Medulla oblongata (tissue), 1 donor: ENCODE measurements at regions not wholly inside any gene's neighbourhood (a gene's known extent, or its start where the extent isn't known, plus 50 kb on each side); places are given as distances from the start of the nearest gene placed in this dataset.
"Not testable (repeated sequence)": the region's sequence is repeated elsewhere in the genome, so short reads cannot be mapped to it uniquely, and the experiment has no call there.

Source experiments
- DNase-seq: peaks from one replicate; pipeline ENCODE4 v3.0.0-alpha.2; 2015; ENCODE audit errors: extremely low spot score

DNA sequence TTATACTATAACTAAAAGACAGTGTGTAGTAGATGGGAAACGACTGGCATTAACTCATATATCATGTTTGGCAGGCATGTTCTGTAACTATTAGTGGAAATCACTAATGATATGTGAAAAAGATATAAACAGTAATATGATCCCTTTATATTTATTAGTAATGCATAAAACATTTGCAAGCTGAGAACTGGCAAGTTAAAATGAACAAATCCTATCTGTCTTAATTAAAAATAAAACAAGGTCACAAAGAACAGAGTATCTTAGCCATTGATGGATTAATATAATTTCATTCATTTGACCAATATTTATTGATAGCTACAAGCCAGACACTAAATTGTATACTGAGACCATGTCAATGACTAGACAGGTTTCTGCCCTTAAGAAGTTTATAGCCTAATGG, 154.5 kb downstream of the CRPPA start:
- no peak for DNase-seq

DNA sequence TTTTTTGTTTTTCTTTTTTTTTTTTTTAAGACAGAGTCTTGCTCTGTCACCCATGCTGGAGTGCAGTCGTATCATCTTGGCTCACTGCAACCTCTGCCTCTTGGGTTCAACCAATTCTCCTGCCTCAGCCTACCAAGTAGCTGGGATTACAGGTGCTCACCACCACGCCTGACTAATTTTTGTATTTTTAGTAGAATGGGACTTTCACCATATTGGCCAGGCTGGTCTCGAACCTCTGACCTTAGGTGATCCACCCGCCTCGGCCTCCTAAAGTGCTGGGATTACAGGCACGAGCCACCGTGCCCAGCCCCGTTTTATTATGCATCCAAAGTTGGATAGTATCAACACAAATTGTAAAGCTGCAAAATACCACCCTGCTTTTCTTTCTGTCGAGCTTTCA, 154.9 kb downstream of the CRPPA start:
- not testable (repeated sequence) for DNase-seq

DNA sequence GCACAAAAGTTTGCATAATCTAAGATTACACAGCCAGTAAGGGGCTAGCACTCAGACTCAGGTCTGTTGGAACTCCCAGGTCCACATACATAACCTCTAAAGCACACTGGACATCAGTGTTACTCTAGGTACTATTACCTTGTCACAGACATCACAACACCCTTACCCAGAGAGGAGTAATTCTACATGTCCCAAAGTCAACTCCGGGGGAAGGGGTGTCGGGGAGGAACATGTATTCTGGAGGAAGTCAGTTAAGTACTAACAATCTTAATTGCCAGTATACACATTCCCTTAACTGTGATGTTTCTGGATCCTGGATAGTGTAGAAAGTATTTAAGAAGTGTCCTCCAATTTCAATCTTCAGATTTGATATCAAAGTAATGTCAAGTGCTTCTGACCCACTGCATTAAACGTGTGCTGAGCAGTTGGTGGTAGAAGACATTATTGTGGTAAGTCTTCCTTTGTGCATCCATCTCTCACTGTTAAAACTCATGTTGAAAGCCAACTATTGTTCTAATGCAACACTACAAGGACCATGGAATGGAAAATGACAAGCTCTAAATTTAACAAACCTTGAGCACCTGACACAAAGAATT, 155.4 kb downstream of the CRPPA start:
- DNase-seq = no peak

DNA sequence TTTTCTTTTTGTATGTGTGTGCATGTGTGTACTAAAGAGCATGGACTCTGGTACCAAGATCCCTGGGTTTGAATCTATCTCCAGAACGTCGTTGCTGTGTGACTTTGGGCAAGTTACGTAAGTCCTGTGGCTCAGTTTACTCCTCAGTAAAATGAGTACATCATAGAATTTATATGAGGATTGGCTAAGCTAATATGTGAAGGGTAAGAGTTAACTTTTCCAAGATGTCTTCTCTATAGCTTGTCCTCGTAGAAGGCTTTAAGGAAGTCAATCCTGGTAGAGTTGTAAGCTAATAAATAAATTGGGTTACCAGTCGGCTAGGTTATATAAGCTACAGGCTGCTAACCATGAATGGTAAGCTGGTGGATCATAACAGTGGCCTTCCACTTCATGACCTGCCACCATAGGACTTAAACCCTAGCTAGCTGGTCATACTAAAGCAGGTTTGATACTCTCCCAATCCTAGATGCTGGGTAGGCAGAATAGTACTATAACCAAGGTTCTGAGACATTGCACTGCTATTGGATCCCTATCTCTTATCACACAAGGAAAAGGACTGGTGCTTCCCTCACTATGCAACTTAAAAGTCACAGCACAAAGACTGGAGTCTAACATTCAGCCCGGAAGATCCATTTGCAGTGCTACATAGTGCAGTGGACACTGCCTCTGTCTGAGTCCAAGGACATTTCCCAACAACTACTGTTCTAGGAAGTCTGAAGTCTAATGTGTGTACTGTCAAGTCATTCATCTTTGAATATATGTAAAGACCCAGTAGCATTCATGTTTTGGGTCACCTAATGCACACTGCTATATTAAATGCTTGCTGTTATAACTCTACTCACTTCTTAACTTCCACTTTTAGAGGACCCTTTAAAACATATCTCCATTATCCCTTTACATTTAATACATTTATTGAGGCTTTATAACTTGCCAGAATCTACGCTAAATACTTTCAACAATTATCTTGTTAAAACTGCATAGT, 156.2 kb downstream of the CRPPA start:
- no peak for DNase-seq

DNA sequence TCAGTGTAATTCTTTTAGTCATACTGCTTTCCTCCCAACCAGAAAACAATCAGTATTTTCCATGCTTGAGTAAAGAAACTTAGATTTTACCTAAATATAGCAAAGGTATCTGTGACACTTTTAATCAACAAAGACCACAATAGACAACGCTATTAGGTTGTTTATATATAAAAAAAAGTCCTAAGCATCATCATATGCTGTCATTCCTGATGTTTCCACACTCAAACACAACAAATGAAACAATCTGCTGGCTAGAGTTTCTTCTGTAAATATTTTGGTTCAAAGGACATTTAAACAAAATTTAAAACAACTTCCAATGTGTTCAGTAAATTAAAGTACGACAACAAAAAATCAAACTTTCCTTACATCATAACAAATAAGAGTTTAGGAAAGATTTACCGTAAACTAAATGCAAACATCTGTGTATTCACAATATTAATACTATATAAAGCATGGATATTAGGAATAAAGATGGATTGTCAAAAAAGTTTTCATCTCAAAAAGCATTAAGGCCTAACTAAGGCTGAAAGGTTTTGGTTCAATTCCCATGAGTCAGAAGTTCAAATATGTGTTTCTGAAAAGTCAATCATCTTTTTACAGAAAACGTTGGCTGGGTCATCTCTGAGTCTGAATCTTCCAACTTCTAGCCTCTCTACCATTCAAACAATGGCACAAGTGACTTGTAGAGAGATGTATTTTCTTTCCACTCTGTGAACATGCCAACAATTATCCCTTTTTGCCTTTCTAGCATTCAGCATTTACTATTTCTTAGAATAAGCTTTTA, 157.1 kb downstream of the CRPPA start:
- no peak for DNase-seq

DNA sequence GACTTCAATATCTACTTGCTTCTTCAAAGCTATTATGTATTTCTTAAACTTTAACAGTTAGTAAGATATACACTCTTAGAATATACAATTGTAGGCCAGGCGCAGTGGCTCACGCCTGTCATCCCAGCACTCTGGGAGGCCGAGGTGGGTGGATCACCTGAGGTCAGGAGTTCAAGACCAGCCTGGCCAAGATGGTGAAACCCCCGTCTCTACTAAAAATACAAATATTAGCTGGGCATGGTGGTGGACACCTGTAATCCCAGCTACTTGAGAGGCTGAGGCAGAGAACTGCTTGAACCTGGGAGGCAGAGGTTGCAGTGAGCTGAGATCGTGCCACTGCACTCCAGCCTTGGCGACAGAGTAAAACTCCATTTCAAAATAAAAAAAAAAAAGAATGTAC, 158.0 kb downstream of the CRPPA start:
- DNase-seq = not testable (repeated sequence)

DNA sequence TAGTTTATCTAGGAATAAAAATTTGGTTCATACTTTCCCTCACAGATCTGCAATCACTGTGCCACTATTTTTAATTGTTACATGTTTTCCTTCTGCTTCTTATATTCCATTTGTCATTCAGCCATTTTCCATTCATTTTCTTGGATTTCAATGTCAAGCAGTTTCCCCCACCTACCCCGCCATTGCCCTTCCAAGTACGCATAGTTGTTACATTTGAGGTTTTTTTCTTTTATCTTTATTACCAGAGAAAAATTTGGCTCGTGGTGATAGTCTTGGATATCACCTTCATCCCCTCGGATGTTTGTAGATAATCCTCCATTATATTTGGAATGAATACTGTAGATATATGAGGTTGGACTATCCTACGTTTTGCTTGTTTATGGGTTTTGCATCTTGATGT, 159.7 kb downstream of the CRPPA start:
- no peak for DNase-seq

DNA sequence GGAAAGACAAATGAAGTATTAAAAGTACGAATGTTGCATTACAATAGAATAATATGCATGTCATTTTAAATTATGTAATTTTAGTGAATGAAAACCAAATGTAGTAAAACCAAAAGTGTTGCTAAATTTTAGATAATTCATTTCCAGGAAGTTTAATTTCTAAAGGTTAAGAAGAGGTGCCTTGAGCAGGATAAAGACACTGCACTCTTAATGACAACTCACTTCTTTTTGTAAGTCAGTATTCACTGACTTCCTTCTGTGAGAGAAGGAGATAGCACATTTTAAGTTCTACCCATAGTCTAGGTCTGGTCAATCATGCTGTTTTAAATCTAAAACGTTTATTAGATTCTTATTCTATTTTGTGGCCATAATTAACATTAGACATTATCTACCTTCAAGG, 160.2 kb downstream of the CRPPA start:
- no peak for DNase-seq

DNA sequence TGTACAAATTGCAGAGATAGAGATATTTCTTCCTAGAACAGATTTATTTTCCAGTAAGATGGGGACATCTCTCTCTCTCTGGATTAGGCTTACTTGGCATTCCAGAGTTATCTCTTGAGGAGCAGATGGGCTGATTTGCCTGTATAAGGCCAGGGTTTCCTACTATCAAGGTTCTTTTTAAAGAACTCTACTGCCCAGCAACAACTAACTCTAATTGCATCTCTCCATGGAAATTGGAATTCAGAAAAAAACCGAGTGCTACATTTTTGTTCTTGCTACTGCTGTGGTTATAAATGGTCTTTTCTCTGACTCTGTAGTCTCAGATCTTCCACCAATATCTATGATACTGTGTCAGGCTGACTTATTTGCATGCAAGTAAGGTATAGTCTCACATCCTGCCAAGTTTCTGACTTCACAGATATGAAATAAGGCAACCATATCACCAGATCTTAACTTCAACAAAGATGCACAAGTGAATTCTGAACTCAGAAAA, 161.1 kb downstream of the CRPPA start:
- DNase-seq = no peak

DNA sequence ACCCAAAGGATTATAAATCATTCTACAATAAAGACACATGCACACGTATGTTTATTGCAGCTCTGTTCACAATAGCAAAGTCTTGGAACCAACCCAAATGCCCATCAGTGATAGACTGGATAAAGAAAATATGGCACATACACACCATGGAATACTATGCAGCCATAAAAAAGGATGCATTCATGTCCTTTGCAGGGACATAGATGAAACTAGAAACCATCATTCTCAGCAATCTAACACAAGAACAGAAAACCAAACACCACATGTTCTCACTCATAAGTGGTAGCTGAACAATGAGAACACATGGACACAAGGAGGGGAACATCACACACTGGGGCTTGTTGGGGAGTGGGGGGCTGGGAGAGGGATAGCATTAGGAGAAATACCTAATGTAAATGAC, 164.9 kb downstream of the CRPPA start:
- DNase-seq = not testable (repeated sequence)

DNA sequence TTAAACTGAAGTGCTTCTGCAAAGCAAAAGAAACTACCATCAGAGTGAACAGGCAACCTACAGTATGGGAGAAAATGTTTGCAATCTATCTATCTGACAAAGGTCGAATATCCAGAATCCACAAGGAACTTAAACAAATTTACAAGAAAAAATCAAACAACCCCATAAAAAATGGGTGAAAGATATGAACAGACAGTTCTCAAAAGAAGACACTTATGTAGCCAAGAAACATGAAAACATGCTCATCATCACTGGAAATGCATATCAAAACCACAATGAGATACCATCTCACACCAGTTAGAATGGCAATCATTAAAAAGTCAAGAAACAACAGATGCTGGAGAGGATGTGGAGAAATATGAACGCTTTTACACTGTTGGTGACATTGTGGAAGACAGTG, 165.4 kb downstream of the CRPPA start:
- not testable (repeated sequence) for DNase-seq

DNA sequence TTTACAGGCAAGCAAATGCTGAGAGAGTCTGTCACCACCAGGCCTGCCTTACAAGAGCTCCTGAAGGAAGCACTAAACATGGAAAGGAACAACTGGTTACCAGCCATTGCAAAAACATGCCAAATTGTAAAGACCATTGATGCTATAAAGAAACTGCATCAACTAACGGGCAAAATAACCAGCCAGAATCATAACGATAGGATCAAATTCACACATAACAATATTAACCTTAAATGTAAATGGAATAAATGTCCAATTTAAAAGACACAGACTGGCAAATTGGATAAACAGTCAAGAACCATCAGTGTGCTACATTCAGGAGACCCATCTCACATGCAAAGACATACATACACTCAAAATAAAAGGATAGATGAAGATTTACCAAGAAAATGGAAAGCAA, 170.7 kb downstream of the CRPPA start:
- not testable (repeated sequence) for DNase-seq

DNA sequence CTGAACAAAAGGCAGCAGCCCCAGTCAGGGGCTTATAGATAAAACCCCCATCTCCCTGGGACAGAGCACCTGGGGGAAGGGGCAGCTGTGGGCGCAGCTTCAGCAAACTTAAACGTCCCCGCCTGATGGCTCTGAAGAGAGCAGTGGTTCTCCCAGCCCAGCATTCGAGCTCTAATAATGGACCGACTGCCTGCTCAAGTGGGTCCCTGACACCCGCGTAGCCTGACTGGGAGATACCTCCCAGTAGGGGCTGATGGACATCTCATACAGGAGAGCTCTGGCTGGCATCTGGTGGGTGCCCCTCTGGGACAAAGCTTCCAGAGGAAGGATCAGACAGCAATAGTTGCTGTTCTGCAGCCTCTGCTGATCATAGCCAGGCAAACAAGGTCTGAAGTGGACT, 172.1 kb downstream of the CRPPA start:
- not testable (repeated sequence) for DNase-seq

DNA sequence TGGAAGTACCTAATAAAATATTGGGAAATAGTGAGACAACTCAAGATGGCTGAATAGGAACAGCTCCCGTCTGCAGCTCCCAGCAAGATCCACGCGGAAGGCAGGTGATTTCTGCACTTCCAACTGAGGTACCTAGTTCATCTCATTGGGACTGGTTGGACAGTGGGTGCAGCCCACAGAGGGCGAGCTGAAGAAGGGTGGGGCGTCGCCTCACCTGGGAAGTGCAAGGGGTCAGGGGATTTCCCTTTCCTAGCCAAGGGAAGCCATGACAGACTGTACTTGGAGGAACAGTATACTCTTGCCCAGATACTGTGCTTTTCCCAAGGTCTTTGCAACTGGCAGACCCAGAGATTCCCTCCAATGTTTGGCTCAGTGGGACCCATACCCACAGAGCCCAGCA, 172.8 kb downstream of the CRPPA start:
- not testable (repeated sequence) for DNase-seq

DNA sequence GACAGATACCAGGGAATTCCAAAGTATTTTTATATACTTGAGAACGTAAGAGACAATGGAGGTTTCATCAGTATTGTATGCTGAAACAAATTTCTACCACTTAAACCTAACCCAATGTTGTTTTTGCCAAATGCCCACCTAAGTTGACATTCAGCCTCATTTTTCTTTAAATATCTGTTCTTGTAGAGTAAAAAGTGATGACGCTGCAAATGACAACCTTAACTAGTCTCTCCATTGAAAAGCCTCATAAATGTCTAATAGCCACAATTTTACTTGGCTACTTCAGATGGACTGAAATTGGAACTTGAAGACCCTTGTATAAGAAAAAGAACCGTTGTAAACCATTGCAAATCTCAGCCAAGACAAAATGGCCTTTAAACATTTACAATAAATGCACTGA, 176.9 kb downstream of the CRPPA start:
- no peak for DNase-seq

DNA sequence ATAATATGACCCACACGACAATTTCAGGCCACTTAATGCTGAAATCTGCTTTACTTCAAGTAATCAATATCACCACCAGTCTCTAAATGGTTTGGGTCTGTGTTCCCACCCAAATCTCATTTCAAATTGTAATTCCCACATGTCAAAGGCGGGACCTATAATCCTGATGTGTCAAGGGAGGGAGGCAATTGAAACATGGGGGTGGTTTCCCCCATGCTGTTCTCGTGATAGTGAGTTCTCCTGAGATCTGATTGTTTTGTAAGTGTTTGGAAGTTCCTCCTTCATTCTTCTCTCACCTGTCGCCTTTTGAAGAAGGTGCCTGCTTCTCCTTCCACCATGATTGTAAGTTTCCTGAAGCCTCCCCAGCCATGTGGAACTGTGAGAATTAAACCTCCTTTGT, 178.4 kb downstream of the CRPPA start:
- DNase-seq = no peak

DNA sequence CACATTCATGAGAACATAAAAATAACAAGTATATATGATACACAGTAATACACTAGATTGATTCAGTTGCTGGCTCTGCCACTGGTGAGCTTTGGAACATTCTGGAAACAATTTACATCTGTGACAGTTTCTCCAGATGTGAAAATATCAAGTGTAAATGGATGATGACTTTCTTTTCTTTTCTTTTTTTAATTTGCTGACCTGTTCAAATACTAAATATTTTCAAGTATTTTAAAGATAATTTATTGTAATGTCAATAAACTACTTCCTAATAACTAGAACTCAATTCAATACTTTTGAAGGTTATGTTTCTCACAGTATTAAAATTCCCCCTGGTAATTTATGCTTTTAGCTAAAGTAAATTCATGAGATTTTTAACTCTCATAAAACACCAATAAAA, 180.3 kb downstream of the CRPPA start:
- DNase-seq = no peak

DNA sequence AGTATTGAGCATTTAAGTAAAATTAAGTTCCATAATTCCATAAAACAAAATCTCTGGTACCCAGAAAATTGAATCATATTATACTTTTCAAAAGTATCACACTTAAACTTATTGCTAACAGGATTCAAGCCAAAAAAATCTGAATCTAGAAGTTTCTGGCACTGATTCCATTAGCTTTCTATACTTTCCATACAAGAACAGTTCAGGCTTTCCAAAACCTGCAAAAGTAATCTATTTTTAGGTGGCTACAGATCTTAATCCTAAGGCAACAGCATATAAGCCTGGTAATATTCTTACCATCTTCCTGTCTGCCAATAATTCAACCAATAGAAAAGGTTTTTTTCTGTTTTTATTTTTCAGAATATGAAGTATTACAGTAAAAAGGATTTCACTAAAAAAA, 185.0 kb downstream of the CRPPA start:
- DNase-seq = no peak

DNA sequence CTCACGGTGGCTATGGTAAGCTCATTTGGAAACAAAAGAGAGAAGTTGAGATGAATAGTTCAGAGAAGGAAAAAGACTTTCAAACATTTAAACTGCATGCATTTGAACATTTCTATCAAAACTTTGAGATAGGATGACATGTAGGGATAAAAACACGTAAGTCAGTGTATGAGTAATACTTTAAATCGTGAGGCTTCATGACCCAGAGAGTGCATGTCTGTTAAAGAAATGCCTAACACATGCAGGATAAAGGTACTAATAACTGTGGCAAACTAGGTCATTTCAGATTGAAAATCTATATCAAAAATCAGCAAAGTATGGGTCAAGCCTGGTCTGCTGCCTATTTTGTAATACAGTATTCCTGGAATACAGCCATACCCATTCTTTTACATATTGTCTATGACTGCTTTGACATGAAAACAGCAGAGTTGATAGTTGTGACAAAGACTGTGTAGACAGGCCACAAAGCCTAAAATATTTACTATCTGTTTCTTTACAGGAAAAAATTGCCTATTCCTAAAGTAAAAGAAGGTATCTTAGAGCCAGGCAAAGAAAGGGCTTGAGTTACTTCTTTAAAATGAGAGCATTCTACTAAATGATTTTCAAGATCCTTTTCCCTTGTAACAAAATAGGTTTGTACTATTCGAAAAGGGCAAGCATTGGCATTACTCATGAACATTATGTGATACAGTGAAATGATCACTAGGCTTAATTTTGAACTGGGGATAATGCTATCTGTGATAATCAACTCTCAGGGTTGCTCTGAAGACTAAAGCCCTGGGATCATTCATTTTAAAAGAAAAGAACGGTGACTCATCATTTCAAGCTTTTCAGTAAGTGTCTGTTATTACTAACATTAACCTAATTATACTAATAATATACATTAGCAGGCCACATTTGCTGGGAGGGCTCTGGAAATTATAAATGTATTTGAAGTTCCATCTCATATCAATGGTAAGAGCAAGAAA, 185.9 kb downstream of the CRPPA start:
- no peak for DNase-seq

DNA sequence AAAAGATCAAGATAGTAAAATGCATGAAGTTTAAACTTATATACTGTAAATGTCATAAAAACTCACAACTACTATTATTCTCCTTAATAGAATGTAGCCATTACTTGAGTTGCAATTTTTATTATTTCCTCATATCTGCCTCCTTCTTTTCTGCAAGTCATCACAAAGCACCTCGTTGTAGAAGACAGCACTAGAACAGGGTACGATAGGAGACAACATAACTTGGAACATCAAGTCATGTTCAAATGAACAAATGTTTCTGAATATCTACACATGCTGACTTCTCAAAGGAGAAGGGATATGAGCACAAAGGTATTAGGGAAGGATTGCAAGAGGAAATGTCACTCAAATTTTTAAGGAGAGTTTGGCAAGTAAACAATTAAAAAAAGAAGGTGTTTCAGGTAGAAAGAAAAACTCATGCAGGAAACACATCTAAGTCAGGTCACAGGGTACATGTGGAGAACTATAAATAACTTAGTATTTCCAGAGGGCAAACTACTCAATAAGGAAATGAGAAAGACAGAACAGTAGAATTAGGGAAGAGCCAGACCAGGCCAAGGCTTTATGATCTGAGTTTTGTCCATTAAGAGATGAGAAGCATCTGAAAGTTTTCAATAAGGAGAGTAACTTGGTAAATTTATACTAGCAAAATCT, 186.7 kb downstream of the CRPPA start:
- DNase-seq = no peak

DNA sequence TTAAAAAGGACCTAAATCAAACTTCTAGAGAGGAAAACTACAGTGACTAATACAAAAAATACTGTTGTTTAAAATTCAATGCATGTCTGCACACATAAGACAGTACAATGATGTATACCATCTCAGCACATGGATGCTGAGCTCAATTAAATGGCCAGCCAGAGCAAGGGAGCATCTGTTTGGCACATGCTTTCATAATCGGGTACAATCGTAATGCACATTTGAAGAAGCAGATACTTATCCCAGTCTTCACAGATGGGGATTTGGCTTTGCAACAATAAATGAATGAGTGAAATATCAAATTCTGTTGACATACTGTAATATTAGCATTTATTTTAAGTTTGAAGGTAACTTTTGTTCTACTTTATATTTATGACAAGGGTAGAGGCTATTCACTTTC, 187.8 kb downstream of the CRPPA start:
- DNase-seq = no peak
